ENCODE measurements at regions not wholly inside any gene's neighbourhood (a gene's known extent, or its start where the extent isn't known, plus 50 kb on each side); places are given as distances from the start of the nearest gene placed in this dataset.

DNA sequence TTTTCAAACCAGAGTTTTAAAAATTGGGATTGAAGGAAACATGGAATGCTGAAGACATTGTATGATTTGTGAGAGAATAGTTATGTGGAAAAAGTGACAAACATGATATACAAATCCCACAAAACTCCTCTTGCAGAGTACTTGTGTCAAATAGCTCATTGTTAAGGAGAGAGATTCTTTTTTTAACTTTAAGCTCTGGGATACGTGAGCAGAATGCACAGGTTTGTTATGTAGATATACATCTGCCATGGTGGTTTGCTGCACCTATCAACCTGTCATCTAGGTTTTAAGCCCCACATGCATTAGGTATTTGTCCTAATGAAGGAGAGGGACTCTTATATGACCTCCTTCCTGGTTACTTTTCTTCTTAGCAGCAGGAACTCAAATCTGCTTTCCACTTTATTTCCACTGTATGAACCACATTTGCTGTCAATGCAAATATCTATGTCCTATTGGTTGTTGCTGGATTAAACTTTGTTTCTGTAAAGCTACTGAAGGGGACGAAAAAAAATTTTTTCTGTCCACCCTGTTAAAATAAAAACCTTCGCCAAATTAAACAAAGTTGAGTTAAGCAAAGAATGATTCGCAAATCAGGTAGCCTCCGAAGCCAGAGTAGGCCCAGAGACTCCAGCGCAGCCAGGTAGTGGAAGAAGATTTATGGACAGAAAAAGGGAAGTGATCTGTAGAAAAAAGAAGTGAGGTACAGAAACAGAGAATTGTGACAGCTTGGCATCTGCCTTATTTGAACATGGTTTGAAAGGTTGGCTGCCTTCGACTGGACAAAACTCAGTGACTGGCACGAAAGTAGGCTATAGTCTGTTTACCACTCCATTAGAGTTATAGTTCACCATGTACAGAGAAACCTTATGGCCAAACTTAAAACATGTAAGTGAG, 430.1 kb upstream of the CHST9 start:
- ATAC-seq (ENCODE audit: poor library complexity) = no peak
- intact Hi-C loops (cut with DNase I) = no loop called here
- no peak for DNase-seq

DNA sequence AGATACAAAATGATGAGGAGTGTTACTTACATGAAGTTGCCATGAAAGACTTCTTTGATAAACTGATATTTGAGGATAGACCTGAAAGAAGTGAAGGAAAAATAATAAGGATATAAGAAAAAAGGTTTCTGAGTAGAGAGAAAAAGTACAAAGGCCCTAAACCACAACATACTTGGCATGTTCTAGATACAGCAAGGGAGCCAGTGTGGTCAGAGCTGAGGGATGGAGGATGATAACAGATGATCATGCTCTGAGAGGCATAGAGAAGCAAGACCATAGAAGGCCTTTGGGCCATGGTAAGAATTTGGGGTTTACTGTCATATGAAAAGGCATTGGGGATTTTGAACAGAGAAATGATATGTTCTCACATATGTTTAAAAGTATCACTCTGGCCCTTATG, 424.1 kb upstream of the CHST9 start:
- intact Hi-C loops (cut with DNase I) = no loop called here
- no peak for DNase-seq
- no peak for ATAC-seq (ENCODE audit: poor library complexity)

DNA sequence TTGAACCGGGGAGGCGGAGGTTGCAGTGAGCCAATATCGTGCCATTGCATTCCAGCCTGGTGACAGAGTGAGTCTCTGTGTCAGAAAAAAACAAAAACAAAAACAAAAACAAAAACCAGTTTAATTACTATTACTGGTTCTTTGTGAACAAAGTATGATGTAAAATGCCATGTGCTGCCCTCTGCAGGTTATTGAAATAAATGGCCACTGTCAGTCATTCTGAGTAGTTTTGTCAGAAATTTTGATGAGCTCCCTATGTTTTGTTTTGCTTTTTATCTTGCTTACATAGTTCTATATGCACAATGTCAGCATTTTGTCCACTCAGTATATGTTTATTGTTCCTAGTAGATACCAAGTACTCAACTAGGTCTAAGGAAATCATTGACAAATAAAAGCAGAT, 423.6 kb upstream of the CHST9 start:
- no peak for DNase-seq
- intact Hi-C loops (cut with DNase I) = no loop called here

DNA sequence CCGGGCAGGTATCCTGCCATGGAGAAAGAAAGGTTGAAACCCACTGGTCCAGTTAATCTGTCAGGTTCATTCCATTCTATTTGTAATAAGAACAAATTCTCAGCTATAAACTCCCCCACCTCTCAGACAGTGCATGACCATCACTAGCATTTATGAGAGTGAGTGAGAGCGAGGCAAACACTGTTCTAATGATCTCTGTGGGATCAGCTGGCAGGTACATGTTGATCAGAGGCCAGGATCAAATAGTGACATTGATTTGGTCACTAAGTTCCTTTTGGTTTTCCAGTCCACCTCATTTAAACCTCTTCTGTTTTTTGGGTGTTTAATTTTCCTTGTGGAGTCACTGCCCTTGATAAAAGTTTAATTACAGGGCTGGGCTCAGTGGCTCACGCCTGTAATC, 423.1 kb upstream of the CHST9 start:
- intact Hi-C loops (cut with DNase I) = no loop called here
- ATAC-seq (ENCODE audit: poor library complexity) (no peak), DNase-seq (no peak)

More for the DNA sequence above, 423.6 kb upstream of the CHST9 start:
- no peak for ATAC-seq (ENCODE audit: poor library complexity)

DNA sequence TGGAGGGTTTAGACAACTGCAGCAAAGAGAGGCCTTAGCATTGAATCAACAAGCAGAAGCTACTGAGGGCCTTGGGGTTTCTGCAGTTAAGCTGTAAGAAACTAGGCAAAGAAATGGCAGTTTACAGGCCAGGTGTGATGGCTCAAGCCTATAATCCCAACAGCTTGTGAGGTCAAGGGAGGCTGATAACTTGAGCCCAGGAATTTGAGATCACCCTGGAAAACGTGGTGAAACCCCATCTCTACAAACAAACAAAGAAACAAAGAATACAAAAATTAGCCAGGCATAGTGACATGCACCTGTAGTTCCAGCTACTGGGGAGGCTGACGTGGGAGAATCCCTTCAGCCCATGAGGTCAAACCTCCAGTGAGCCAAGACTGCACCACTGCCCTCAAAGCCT, 421.6 kb upstream of the CHST9 start:
- intact Hi-C loops (cut with DNase I) = no loop called here
- ATAC-seq (ENCODE audit: poor library complexity) (no peak), DNase-seq (no peak)

DNA sequence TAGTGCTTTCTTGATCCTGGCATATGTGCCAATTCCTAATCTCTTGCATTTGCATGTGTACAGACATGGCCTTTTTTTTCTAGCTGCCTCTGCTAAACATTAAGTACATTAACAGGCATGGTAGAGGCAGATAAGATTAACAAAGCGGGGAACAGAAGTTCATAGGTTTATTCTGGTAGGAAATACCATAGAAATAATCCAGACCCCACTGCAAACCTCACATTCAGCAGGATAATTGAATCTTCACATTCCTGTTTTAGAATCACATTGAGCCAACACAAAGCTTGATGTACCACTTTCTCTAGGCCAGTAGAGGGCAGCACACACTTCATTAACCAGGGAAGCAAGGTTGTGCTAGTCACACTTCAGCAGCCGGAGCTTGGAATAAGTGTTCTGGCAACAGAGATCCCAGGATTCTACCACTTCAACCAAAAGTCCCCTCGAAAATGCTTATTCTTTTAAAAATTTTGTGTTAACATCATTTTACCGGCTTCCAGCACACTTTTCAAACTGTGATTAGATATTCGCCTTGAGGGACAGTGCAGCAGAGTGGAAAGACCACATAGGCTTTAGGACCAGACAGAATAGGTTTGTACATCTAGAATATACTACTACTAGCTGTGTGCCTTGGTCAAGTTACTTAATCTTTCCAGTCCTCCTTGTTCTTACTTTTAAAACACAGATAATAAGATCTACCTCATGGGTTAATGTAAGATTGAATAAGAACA, 420.2 kb upstream of the CHST9 start:
- DNase-seq (peak; percentile 28), ATAC-seq (ENCODE audit: poor library complexity) (peak; percentile 96)
- intact Hi-C loops (cut with DNase I) = loop anchor here (2.0 kb wide), 1 partner anchor 146 kb away; no protein-coding TSS in a partner anchor

GRCh38 chr18:27604583-27604982, 419.5 kb upstream of the CHST9 start:
- intact Hi-C loops (cut with DNase I) = loop anchor here (2.0 kb wide), 1 partner anchor 146 kb away; no protein-coding TSS in a partner anchor
- no peak for ATAC-seq (ENCODE audit: poor library complexity)

DNA sequence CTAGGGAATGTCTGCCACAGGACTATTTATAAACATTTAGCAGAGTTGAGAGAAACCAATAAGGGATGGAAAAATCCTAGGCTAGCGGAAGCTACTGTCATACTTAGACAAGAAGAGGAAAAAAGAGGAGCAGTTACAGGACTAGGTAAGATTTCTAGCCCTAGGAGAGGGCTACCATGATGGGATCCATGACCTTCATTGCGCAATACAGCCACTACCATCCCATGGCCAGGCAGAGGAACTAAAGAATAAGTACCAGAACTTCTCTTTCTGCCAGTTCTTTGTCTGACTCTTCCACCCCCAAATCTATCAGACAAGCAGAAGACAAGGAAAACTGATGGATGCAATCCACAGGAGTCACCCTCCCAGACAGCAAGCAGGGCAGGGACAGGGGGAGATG, 417.0 kb upstream of the CHST9 start:
- DNase-seq = no peak
- intact Hi-C loops (cut with DNase I) = no loop called here
- ATAC-seq (ENCODE audit: poor library complexity) = no peak

More at GRCh38 chr18:27604583-27604982, 419.5 kb upstream of the CHST9 start:
- DNase-seq = no peak

- intact Hi-C loops (cut with DNase I) = no loop called here
- DNase-seq = no peak
- ATAC-seq (ENCODE audit: poor library complexity) = no peak
These were observed 415.1 kb upstream of the CHST9 start for GRCh38 chr18:27600245-27600644.

GRCh38 chr18:27599202-27599829, 414.2 kb upstream of the CHST9 start:
- ATAC-seq (ENCODE audit: poor library complexity) (peak; percentile 72), DNase-seq (peak; percentile 43)
- intact Hi-C loops (cut with DNase I) = loop anchor here (2.0 kb wide), 1 partner anchor 235 kb away; no protein-coding TSS in a partner anchor

DNA sequence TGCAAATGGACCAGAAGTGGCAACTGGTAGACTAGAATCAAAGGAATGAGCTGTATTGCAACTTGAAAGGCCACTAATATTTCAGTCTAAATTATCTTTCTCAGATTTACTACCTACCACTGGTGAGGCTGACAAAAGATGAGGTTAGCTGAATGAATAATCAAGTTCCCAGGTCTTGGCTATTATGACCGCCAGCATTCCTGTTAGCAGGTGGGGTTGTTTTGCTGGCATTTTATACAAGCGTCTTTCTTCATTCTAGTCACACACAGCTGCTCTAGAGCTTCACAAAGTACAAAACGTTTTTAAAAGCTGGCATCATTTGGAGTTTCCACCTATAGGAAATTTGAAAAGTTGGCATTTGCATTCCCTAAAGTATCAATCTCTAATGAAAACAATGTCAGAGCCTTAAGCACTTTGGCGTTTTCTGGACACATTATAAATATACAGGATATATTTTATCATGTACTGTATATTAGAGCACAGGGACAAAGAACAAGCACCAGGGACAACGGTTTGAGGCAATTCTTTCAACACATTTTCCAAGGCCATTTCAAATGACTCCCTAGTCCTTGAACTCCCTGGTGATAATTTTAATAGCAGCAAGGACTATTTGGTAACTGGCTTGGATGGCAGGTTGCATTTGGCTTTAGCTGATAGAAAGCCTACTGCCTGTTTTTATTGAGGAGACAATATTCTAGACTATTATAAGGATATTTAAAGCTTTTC, 410.2 kb upstream of the CHST9 start:
- ATAC-seq (ENCODE audit: poor library complexity) = no peak
- no peak for DNase-seq
- intact Hi-C loops (cut with DNase I) = no loop called here

DNA sequence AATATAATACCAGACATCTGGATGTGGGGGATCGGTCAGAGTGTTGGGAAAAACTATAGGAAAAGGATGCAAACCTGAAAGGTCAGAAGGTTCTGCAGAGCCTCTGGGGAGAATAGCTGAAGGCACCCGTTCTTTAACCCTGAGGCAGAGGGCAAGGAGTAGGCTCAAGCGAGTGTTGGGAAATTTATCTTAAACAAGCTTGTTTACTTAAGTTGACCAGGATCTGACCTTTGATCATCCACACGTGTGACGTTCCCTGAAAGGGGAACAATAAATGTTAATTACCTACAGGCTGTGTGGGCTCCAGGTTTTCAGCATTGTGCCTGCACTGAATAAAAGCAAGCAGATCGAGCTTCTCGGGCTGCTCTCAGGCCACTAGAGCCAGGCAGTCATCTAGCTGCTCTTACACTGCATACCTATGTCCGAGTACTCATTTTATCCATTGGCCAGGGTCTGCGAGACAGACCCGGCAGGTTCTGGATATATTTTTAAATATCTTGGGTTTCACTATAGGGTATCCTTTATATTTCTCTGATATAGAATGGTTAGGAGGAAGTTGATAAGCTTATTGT, 400.6 kb upstream of the CHST9 start:
- intact Hi-C loops (cut with DNase I) = no loop called here
- DNase-seq = no peak
- no peak for ATAC-seq (ENCODE audit: poor library complexity)

DNA sequence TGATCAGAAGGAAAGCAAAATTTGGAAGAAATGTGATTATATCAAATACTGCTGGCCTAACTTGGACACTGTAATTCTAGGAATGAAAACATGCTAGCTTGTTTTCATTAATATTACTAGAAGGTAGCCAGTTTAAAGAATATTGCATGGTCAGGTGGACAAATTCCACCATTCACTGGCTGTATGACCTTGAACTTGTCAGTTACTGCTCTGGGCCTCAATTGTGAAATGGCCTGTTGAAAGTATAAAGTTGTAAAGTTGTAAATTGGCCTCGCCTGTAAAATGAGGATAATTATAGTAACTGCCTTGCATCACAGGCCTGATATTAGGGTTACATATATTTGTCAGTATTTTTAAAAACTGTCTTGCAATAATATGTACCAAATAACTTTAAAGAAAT, 398.4 kb upstream of the CHST9 start:
- DNase-seq (no peak), ATAC-seq (ENCODE audit: poor library complexity) (no peak)
- intact Hi-C loops (cut with DNase I) = no loop called here

GRCh38 chr18:27582760-27583412, 397.8 kb upstream of the CHST9 start:
- intact Hi-C loops (cut with DNase I) = no loop called here
- DNase-seq = no peak
- no peak for ATAC-seq (ENCODE audit: poor library complexity)

- no peak for DNase-seq
- intact Hi-C loops (cut with DNase I) = no loop called here
- no peak for ATAC-seq (ENCODE audit: poor library complexity)
These were observed 396.3 kb upstream of the CHST9 start for GRCh38 chr18:27581296-27581904.

DNA sequence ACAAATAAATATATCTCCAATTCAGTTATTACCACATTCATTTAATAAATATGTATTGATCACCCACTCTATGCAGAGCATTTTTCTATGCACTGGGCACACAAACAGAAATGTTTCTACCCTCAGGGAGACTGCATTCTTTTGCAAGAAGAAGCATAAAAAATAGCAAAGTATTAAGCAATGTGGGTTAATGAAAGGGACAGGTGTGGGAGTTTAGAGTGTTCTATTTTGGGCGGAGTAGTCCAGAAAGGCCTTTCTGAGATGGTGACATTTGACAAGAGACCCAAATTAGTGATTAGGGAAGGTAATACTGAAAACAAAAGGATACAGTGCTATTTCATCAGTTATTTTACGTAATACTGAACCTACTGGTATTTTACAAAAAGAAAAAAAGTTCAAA, 394.3 kb upstream of the CHST9 start:
- intact Hi-C loops (cut with DNase I) = no loop called here
- DNase-seq (no peak), ATAC-seq (ENCODE audit: poor library complexity) (no peak)

- ATAC-seq (ENCODE audit: poor library complexity) (no peak), DNase-seq (no peak)
- intact Hi-C loops (cut with DNase I) = no loop called here
These were observed 392.6 kb upstream of the CHST9 start for GRCh38 chr18:27577752-27578151.

DNA sequence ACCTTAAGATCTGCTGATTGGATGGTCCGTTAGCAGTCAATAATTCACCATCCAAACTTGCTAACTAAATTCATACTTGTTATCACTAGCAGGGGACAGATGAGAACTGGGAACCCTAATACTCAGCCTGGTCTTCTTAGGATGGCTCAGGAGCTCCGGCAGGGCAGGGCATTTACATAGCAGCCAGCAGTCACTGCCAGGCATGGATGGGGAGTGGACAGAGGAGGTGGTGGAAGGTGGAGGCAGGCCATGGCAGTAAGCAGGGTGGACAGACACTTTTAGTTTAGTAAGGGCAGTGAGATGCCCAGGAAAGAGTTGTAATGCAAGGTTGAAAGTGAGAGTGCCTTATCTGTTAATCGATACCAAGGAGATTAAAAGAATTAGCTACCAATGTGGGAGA, 392.2 kb upstream of the CHST9 start:
- ATAC-seq (ENCODE audit: poor library complexity) (no peak), DNase-seq (no peak)
- intact Hi-C loops (cut with DNase I) = no loop called here
